ENCODE measurements at regions not wholly inside any gene's neighbourhood (a gene's known extent, or its start where the extent isn't known, plus 50 kb on each side); places are given as distances from the start of the nearest gene placed in this dataset.

- H3K4me3 ChIP-seq (ENCODE audit: control insufficient read depth in 1 of 2, extremely low read depth in 1 of 2, low read length in 1 of 2): no peak overlapping the region
- no peaks in the 10 kb centered on the region for H3K36me3 Mint-ChIP-seq
- H3K4me1 Mint-ChIP-seq: no peaks in the 10 kb centered on the region
- no peaks in the 10 kb centered on the region for H3K36me3 ChIP-seq (ENCODE audit: control insufficient read depth in 2 of 2, extremely low read depth in 1 of 2, insufficient read depth in 1 of 2, low read length in 1 of 2)
- ChIA-PET CTCF (no interaction called here), POLR2A (no interaction called here)
- peaks cover 2 to 9% of the 10 kb centered on the region in 2 donors for H3K27me3 Mint-ChIP-seq
- H3K4me1 ChIP-seq (ENCODE audit: control insufficient read depth in 1 of 2, extremely low read depth in 1 of 2, insufficient read depth in 2 of 2, low read length in 2 of 2): no peaks in the 10 kb centered on the region
- H3K27me3 ChIP-seq (replicated peaks in 1 of 2; ENCODE audit: control insufficient read depth in 2 of 2, extremely low read depth in 1 of 2, insufficient read depth in 2 of 2, low read length in 1 of 2): no peaks in the 10 kb centered on the region
- no peaks in the 10 kb centered on the region for H3K9me3 ChIP-seq
- no peak overlapping the region for H3K27ac ChIP-seq (ENCODE audit: low read length)
- ATAC-seq (replicated peaks in 1 of 4) (no peak), DNase-seq (no peak)
- no peak overlapping the region for H3K4me3 Mint-ChIP-seq
- 80% methylated on average over 1 of the region's 4 CpGs for whole genome bisulfite sequencing (ENCODE audit: insufficient coverage)
- H3K27ac Mint-ChIP-seq: no peak overlapping the region
- H3K9me3 Mint-ChIP-seq: no peaks in the 10 kb centered on the region
These were observed 441.8 kb upstream of the AKR1E2 start for GRCh38 chr10:4384245-4384644.

GRCh38 chr10:4383651-4384098 is 442.3 kb upstream of the AKR1E2 start:
- ChIA-PET CTCF (no interaction called here), POLR2A (no interaction called here)
- Histone ChIP-seq H3K4me3 (ENCODE audit: control insufficient read depth in 1 of 2, extremely low read depth in 1 of 2, low read length in 1 of 2) (no peak overlapping the region), H3K27me3 (replicated peaks in 1 of 2; ENCODE audit: control insufficient read depth in 2 of 2, extremely low read depth in 1 of 2, insufficient read depth in 2 of 2, low read length in 1 of 2) (no peaks in the 10 kb centered on the region), H3K27ac (ENCODE audit: low read length) (no peak overlapping the region), H3K4me1 (ENCODE audit: control insufficient read depth in 1 of 2, extremely low read depth in 1 of 2, insufficient read depth in 2 of 2, low read length in 2 of 2) (no peaks in the 10 kb centered on the region), H3K36me3 (ENCODE audit: control insufficient read depth in 2 of 2, extremely low read depth in 1 of 2, insufficient read depth in 1 of 2, low read length in 1 of 2) (no peaks in the 10 kb centered on the region), H3K9me3 (no peaks in the 10 kb centered on the region)
- H3K36me3 Mint-ChIP-seq: no peaks in the 10 kb centered on the region
- no peaks in the 10 kb centered on the region for H3K9me3 Mint-ChIP-seq
- H3K4me1 Mint-ChIP-seq: no peaks in the 10 kb centered on the region
- DNase-seq (no peak), ATAC-seq (replicated peaks in 1 of 4) (no peak)
- peaks cover 2 to 9% of the 10 kb centered on the region in 2 donors for H3K27me3 Mint-ChIP-seq
- WGBS (ENCODE audit: insufficient coverage): no CpG with 5 or more reads among the region's 4 CpGs
- H3K27ac Mint-ChIP-seq: no peak overlapping the region
- no peak overlapping the region for H3K4me3 Mint-ChIP-seq

- ChIA-PET POLR2A (no interaction called here), CTCF (no interaction called here)
- ATAC-seq (replicated peaks in 1 of 4): no peak
- Mint-ChIP-seq H3K27ac (no peak overlapping the region), H3K4me1 (no peaks in the 10 kb centered on the region), H3K27me3 (peaks cover 3 to 13% of the 10 kb centered on the region in 2 donors), H3K36me3 (no peaks in the 10 kb centered on the region), H3K9me3 (no peaks in the 10 kb centered on the region), H3K4me3 (no peak overlapping the region)
- no peak overlapping the region for H3K4me3 ChIP-seq (ENCODE audit: control insufficient read depth in 1 of 2, extremely low read depth in 1 of 2, low read length in 1 of 2)
- no peaks in the 10 kb centered on the region for H3K27me3 ChIP-seq (replicated peaks in 1 of 2; ENCODE audit: control insufficient read depth in 2 of 2, extremely low read depth in 1 of 2, insufficient read depth in 2 of 2, low read length in 1 of 2)
- DNase-seq: no peak
- no peak overlapping the region for H3K27ac ChIP-seq (ENCODE audit: low read length)
- no CpG with 5 or more reads among the region's 1 CpG for WGBS (ENCODE audit: insufficient coverage)
- no peaks in the 10 kb centered on the region for H3K4me1 ChIP-seq (ENCODE audit: control insufficient read depth in 1 of 2, extremely low read depth in 1 of 2, insufficient read depth in 2 of 2, low read length in 2 of 2)
- no peaks in the 10 kb centered on the region for H3K9me3 ChIP-seq
- H3K36me3 ChIP-seq (ENCODE audit: control insufficient read depth in 2 of 2, extremely low read depth in 1 of 2, insufficient read depth in 1 of 2, low read length in 1 of 2): no peaks in the 10 kb centered on the region
These were observed 443.2 kb upstream of the AKR1E2 start for GRCh38 chr10:4382811-4383210.

GRCh38 chr10:4373612-4374011 is 452.4 kb upstream of the AKR1E2 start:
- H3K27me3 Mint-ChIP-seq: peaks cover 4 to 6% of the 10 kb centered on the region in 2 donors
- H3K27ac ChIP-seq (ENCODE audit: low read length): no peak overlapping the region
- ChIA-PET POLR2A (no interaction called here), CTCF (no interaction called here)
- ATAC-seq (replicated peaks in 1 of 4): no peak
- H3K27me3 ChIP-seq (replicated peaks in 1 of 2; ENCODE audit: control insufficient read depth in 2 of 2, extremely low read depth in 1 of 2, insufficient read depth in 2 of 2, low read length in 1 of 2): no peaks in the 10 kb centered on the region
- no peak for DNase-seq
- H3K4me1 Mint-ChIP-seq: no peaks in the 10 kb centered on the region
- no peaks in the 10 kb centered on the region for H3K4me1 ChIP-seq (ENCODE audit: control insufficient read depth in 1 of 2, extremely low read depth in 1 of 2, insufficient read depth in 2 of 2, low read length in 2 of 2)
- H3K4me3 Mint-ChIP-seq: no peak overlapping the region
- H3K9me3 Mint-ChIP-seq: no peaks in the 10 kb centered on the region
- no CpG with 5 or more reads among the region's 2 CpGs for WGBS (ENCODE audit: insufficient coverage)
- no peak overlapping the region for H3K4me3 ChIP-seq (ENCODE audit: control insufficient read depth in 1 of 2, extremely low read depth in 1 of 2, low read length in 1 of 2)
- H3K9me3 ChIP-seq: no peaks in the 10 kb centered on the region
- H3K36me3 ChIP-seq (ENCODE audit: control insufficient read depth in 2 of 2, extremely low read depth in 1 of 2, insufficient read depth in 1 of 2, low read length in 1 of 2): no peaks in the 10 kb centered on the region
- H3K27ac Mint-ChIP-seq: no peak overlapping the region
- H3K36me3 Mint-ChIP-seq: no peaks in the 10 kb centered on the region

GRCh38 chr10:4373098-4373497 is 452.9 kb upstream of the AKR1E2 start:
- Mint-ChIP-seq H3K9me3 (no peaks in the 10 kb centered on the region), H3K27me3 (peaks cover 2 to 5% of the 10 kb centered on the region in 2 donors), H3K36me3 (no peaks in the 10 kb centered on the region), H3K4me1 (no peaks in the 10 kb centered on the region), H3K4me3 (no peak overlapping the region), H3K27ac (no peak overlapping the region)
- POLR2A ChIA-PET: no interaction called here
- WGBS (ENCODE audit: insufficient coverage): no CpG with 5 or more reads among the region's 4 CpGs
- no peaks in the 10 kb centered on the region for H3K27me3 ChIP-seq (replicated peaks in 1 of 2; ENCODE audit: control insufficient read depth in 2 of 2, extremely low read depth in 1 of 2, insufficient read depth in 2 of 2, low read length in 1 of 2)
- CTCF ChIA-PET: no interaction called here
- H3K27ac ChIP-seq (ENCODE audit: low read length): no peak overlapping the region
- H3K4me1 ChIP-seq (ENCODE audit: control insufficient read depth in 1 of 2, extremely low read depth in 1 of 2, insufficient read depth in 2 of 2, low read length in 2 of 2): no peaks in the 10 kb centered on the region
- no peaks in the 10 kb centered on the region for H3K36me3 ChIP-seq (ENCODE audit: control insufficient read depth in 2 of 2, extremely low read depth in 1 of 2, insufficient read depth in 1 of 2, low read length in 1 of 2)
- H3K4me3 ChIP-seq (ENCODE audit: control insufficient read depth in 1 of 2, extremely low read depth in 1 of 2, low read length in 1 of 2): no peak overlapping the region
- no peaks in the 10 kb centered on the region for H3K9me3 ChIP-seq
- DNase-seq (no peak), ATAC-seq (replicated peaks in 1 of 4) (no peak)

- no peaks in the 10 kb centered on the region for H3K27me3 ChIP-seq (replicated peaks in 1 of 2; ENCODE audit: control insufficient read depth in 2 of 2, extremely low read depth in 1 of 2, insufficient read depth in 2 of 2, low read length in 1 of 2)
- H3K27ac ChIP-seq (ENCODE audit: low read length): no peak overlapping the region
- Mint-ChIP-seq H3K9me3 (no peaks in the 10 kb centered on the region), H3K4me1 (no peaks in the 10 kb centered on the region), H3K27me3 (peaks cover 0 to 4% of the 10 kb centered on the region in 2 donors), H3K36me3 (no peaks in the 10 kb centered on the region), H3K4me3 (no peak overlapping the region), H3K27ac (no peak overlapping the region)
- H3K36me3 ChIP-seq (ENCODE audit: control insufficient read depth in 2 of 2, extremely low read depth in 1 of 2, insufficient read depth in 1 of 2, low read length in 1 of 2): no peaks in the 10 kb centered on the region
- POLR2A ChIA-PET: no interaction called here
- H3K4me3 ChIP-seq (ENCODE audit: control insufficient read depth in 1 of 2, extremely low read depth in 1 of 2, low read length in 1 of 2): no peak overlapping the region
- 60% methylated on average over 2 of the region's 6 CpGs for WGBS (ENCODE audit: insufficient coverage)
- CTCF ChIA-PET: no interaction called here
- no peaks in the 10 kb centered on the region for H3K4me1 ChIP-seq (ENCODE audit: control insufficient read depth in 1 of 2, extremely low read depth in 1 of 2, insufficient read depth in 2 of 2, low read length in 2 of 2)
- ATAC-seq (replicated peaks in 1 of 4) (no peak), DNase-seq (no peak)
- no peaks in the 10 kb centered on the region for H3K9me3 ChIP-seq
These were observed 453.4 kb upstream of the AKR1E2 start for GRCh38 chr10:4372601-4373000.

GRCh38 chr10:4371691-4372295 is 454.2 kb upstream of the AKR1E2 start:
- CTCF ChIA-PET: no interaction called here
- H3K27ac Mint-ChIP-seq: no peak overlapping the region
- no peak for DNase-seq
- Histone ChIP-seq H3K27ac (ENCODE audit: low read length) (no peak overlapping the region), H3K9me3 (no peaks in the 10 kb centered on the region), H3K4me3 (ENCODE audit: control insufficient read depth in 1 of 2, extremely low read depth in 1 of 2, low read length in 1 of 2) (no peak overlapping the region), H3K36me3 (ENCODE audit: control insufficient read depth in 2 of 2, extremely low read depth in 1 of 2, insufficient read depth in 1 of 2, low read length in 1 of 2) (no peaks in the 10 kb centered on the region), H3K4me1 (ENCODE audit: control insufficient read depth in 1 of 2, extremely low read depth in 1 of 2, insufficient read depth in 2 of 2, low read length in 2 of 2) (no peaks in the 10 kb centered on the region), H3K27me3 (replicated peaks in 1 of 2; ENCODE audit: control insufficient read depth in 2 of 2, extremely low read depth in 1 of 2, insufficient read depth in 2 of 2, low read length in 1 of 2) (no peaks in the 10 kb centered on the region)
- POLR2A ChIA-PET: no interaction called here
- H3K27me3 Mint-ChIP-seq: peaks cover 0 to 4% of the 10 kb centered on the region in 2 donors
- WGBS (ENCODE audit: insufficient coverage): no CpG with 5 or more reads among the region's 4 CpGs
- ATAC-seq (replicated peaks in 1 of 4): no peak
- no peaks in the 10 kb centered on the region for H3K9me3 Mint-ChIP-seq
- H3K4me1 Mint-ChIP-seq: no peaks in the 10 kb centered on the region
- no peaks in the 10 kb centered on the region for H3K36me3 Mint-ChIP-seq
- no peak overlapping the region for H3K4me3 Mint-ChIP-seq
